Neural cell (in vitro differentiated cells): ENCODE measurements at regions not wholly inside any gene's neighbourhood (a gene's known extent, or its start where the extent isn't known, plus 50 kb on each side); places are given as distances from the start of the nearest gene placed in this dataset.
"Not testable (repeated sequence)": the region's sequence is repeated elsewhere in the genome, so short reads cannot be mapped to it uniquely, and the experiment has no call there.

Experiments used
- H2AFZ ChIP-seq: fragments of 200-600, 300-800 bp; sonication (generic), shearing (Covaris generic); 2 replicates; pipeline ENCODE4 v1.6.0; 2014; ENCODE audit warnings: low read depth, mild to moderate bottlenecking, antibody characterized with exemption, low read length, moderate library complexity
- H3F3A ChIP-seq: fragments of 200-600 bp; shearing (Covaris generic); 2 replicates; pipeline ENCODE4 v1.6.1; 2016; ENCODE audit warnings: mild to moderate bottlenecking, moderate library complexity, mixed read lengths, antibody characterized with exemption, low read length; ENCODE audit not compliant: insufficient read depth, poor library complexity, severe bottlenecking
- H3K27ac ChIP-seq: fragments of 200-600, 300-800 bp; sonication (generic), shearing (Covaris generic); 2 replicates; pipeline ENCODE4 v1.5.1; 2014; ENCODE audit warnings: mild to moderate bottlenecking, low read length, moderate library complexity
- H3K27me3 ChIP-seq: fragments of 300-800, 200-600 bp; sonication (generic), shearing (Covaris generic); 2 replicates; pipeline ENCODE4 v1.6.0; 2014; ENCODE audit warnings: mild to moderate bottlenecking, low read depth, low read length, moderate library complexity; ENCODE audit not compliant: insufficient read depth
- H3K36me3 ChIP-seq: fragments of 300-800, 200-600 bp; sonication (generic), shearing (Covaris generic); 2 replicates; pipeline ENCODE4 v1.5.1; 2014; ENCODE audit warnings: mild to moderate bottlenecking, antibody characterized with exemption, low read length, moderate library complexity; ENCODE audit not compliant: insufficient read depth
- H3K4me2 ChIP-seq: fragments of 300-800, 200-600 bp; sonication (generic), shearing (Covaris generic); 2 replicates; pipeline ENCODE4 v1.6.0; 2014; ENCODE audit warnings: mild to moderate bottlenecking, low read length
- H3K4me3 ChIP-seq: fragments of 300-800, 200-600 bp; sonication (generic), shearing (Covaris generic); 2 replicates; pipeline ENCODE4 v1.5.1; 2014; ENCODE audit warnings: mild to moderate bottlenecking, low read length, moderate library complexity
- H3K79me2 ChIP-seq: fragments of 200-600 bp; shearing (Covaris generic); replicated peaks from 2 replicates; pipeline ENCODE4 v1.6.0; 2014; ENCODE audit warnings: mild to moderate bottlenecking, low read length, moderate library complexity; ENCODE audit not compliant: insufficient read depth
- H3K9ac ChIP-seq: fragments of 300-800, 200-600 bp; sonication (generic), shearing (Covaris generic); 2 replicates; pipeline ENCODE4 v1.6.1; 2016; ENCODE audit warnings: mild to moderate bottlenecking, low read length, mixed read lengths
- H3K9me2 ChIP-seq: fragments of 200-600 bp; shearing (Covaris generic); 2 replicates; pipeline ENCODE4 v1.6.1; 2016; ENCODE audit warnings: mild to moderate bottlenecking, low read length, mixed read lengths; ENCODE audit not compliant: insufficient read depth
- H3K9me3 ChIP-seq: fragments of 200-600, 300-800 bp; sonication (generic), shearing (Covaris generic); 2 replicates; pipeline ENCODE4 v1.6.1; 2016; ENCODE audit warnings: mild to moderate bottlenecking, mixed run types, low read length, moderate library complexity, mixed read lengths
- H4K20me1 ChIP-seq: fragments of 200-600 bp; shearing (Covaris generic); 2 replicates; pipeline ENCODE4 v1.6.1; 2016; ENCODE audit warnings: mild to moderate bottlenecking, mixed run types; ENCODE audit not compliant: insufficient read depth
- EP300 ChIP-seq: fragments of 450-650 bp; conservative IDR thresholded peaks from 2 replicates; pipeline ENCODE4 v1.6.1; 2014; ENCODE audit warnings: antibody characterized with exemption, mild to moderate bottlenecking, moderate library complexity; ENCODE audit not compliant: poor library complexity, severe bottlenecking
- EZH2 ChIP-seq: fragments of 200-600, 300-800 bp; shearing (Covaris generic), sonication (generic); IDR thresholded peaks from 2 replicates; pipeline ENCODE4 v1.6.1; 2014; ENCODE audit warnings: antibody characterized with exemption, low read length, borderline replicate concordance, mild to moderate bottlenecking; ENCODE audit not compliant: insufficient read depth, poor library complexity, severe bottlenecking
- MXI1 ChIP-seq: fragments of 450-650 bp; conservative IDR thresholded peaks from 2 replicates; pipeline ENCODE4 v1.6.1; 2014; ENCODE audit warnings: antibody characterized with exemption, mild to moderate bottlenecking; ENCODE audit not compliant: poor library complexity, severe bottlenecking
- POLR2AphosphoS5 ChIP-seq: IDR thresholded peaks from 2 replicates; pipeline ENCODE4 v1.6.1; 2012
- RAD21 ChIP-seq: fragments of 450-650 bp; conservative IDR thresholded peaks from 2 replicates; pipeline ENCODE4 v1.6.1; 2014; ENCODE audit warnings: antibody characterized with exemption, mild to moderate bottlenecking, moderate library complexity
- SMC3 ChIP-seq: fragments of 450-650 bp; conservative IDR thresholded peaks from 2 replicates; pipeline ENCODE4 v1.6.1; 2014; ENCODE audit warnings: antibody characterized with exemption, mild to moderate bottlenecking, moderate library complexity; ENCODE audit not compliant: poor library complexity
- TAF1 ChIP-seq: IDR thresholded peaks from 2 replicates; pipeline ENCODE4 v1.6.1; 2012; ENCODE audit warnings: low read depth
- TF ChIP-seq, protein P1 (sequence below): IDR thresholded peaks from 2 replicates; pipeline ENCODE4 v1.6.1; 2012; ENCODE audit warnings: borderline replicate concordance
- TF ChIP-seq, protein P2 (sequence below): fragments of 450-650 bp; IDR thresholded peaks from 2 replicates; pipeline ENCODE4 v1.5.1; 2014; ENCODE audit warnings: antibody characterized with exemption, mild to moderate bottlenecking, moderate library complexity; ENCODE audit not compliant: poor library complexity, severe bottlenecking

- TF ChIP-seq SMC3 (no peak), POLR2AphosphoS5 (no peak)
Observed at GRCh38 chr6:72561629-72562028, 60.2 kb upstream of the KCNQ5 start (continued).

DNA sequence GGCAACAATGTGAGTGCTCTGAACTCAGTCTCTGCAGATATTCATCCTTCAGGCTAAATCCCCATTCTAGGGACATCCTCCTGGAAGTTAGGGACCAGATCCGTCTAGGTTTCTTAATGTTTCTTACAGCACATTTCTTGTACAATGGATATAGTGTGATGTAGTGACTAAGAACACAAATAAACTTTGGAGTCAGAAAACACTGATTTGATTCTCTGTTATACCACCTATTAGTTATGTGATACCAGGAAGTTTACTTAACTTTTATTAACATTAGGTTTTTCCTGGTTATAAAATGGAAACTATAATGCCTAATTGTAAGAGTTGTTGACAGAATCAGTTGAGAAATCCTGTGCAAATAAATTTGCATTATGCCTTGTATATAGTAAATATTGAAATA is 57.6 kb upstream of the KCNQ5 start:
- H3F3A ChIP-seq, result no peaks in the 10 kb centered on the region
- H3K36me3 ChIP-seq, result no peaks in the 10 kb centered on the region
- H3K9ac ChIP-seq, result no peak overlapping the region
- no peaks in the 10 kb centered on the region for H3K9me2 ChIP-seq
- H4K20me1 ChIP-seq, result no peaks in the 10 kb centered on the region
- no peak for TF ChIP-seq EP300
- TF ChIP-seq EZH2, result no peak
- TF ChIP-seq RAD21, result no peak
- no peak for TF ChIP-seq POLR2AphosphoS5
- no peak for TF ChIP-seq SMC3
- no peak for TF ChIP-seq TAF1
- TF ChIP-seq MXI1, result no peak
- TF ChIP-seq, protein P1, sequence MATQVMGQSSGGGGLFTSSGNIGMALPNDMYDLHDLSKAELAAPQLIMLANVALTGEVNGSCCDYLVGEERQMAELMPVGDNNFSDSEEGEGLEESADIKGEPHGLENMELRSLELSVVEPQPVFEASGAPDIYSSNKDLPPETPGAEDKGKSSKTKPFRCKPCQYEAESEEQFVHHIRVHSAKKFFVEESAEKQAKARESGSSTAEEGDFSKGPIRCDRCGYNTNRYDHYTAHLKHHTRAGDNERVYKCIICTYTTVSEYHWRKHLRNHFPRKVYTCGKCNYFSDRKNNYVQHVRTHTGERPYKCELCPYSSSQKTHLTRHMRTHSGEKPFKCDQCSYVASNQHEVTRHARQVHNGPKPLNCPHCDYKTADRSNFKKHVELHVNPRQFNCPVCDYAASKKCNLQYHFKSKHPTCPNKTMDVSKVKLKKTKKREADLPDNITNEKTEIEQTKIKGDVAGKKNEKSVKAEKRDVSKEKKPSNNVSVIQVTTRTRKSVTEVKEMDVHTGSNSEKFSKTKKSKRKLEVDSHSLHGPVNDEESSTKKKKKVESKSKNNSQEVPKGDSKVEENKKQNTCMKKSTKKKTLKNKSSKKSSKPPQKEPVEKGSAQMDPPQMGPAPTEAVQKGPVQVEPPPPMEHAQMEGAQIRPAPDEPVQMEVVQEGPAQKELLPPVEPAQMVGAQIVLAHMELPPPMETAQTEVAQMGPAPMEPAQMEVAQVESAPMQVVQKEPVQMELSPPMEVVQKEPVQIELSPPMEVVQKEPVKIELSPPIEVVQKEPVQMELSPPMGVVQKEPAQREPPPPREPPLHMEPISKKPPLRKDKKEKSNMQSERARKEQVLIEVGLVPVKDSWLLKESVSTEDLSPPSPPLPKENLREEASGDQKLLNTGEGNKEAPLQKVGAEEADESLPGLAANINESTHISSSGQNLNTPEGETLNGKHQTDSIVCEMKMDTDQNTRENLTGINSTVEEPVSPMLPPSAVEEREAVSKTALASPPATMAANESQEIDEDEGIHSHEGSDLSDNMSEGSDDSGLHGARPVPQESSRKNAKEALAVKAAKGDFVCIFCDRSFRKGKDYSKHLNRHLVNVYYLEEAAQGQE, result no peak
- TF ChIP-seq, protein P2, sequence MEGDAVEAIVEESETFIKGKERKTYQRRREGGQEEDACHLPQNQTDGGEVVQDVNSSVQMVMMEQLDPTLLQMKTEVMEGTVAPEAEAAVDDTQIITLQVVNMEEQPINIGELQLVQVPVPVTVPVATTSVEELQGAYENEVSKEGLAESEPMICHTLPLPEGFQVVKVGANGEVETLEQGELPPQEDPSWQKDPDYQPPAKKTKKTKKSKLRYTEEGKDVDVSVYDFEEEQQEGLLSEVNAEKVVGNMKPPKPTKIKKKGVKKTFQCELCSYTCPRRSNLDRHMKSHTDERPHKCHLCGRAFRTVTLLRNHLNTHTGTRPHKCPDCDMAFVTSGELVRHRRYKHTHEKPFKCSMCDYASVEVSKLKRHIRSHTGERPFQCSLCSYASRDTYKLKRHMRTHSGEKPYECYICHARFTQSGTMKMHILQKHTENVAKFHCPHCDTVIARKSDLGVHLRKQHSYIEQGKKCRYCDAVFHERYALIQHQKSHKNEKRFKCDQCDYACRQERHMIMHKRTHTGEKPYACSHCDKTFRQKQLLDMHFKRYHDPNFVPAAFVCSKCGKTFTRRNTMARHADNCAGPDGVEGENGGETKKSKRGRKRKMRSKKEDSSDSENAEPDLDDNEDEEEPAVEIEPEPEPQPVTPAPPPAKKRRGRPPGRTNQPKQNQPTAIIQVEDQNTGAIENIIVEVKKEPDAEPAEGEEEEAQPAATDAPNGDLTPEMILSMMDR, result no peak
- no peak overlapping the region for H3K27ac ChIP-seq
- no peaks in the 10 kb centered on the region for H3K79me2 ChIP-seq
- no peak overlapping the region for H2AFZ ChIP-seq
- no peaks in the 10 kb centered on the region for H3K9me3 ChIP-seq
- no peak overlapping the region for H3K4me3 ChIP-seq
- no peak overlapping the region for H3K4me2 ChIP-seq
- no peaks in the 10 kb centered on the region for H3K27me3 ChIP-seq

DNA sequence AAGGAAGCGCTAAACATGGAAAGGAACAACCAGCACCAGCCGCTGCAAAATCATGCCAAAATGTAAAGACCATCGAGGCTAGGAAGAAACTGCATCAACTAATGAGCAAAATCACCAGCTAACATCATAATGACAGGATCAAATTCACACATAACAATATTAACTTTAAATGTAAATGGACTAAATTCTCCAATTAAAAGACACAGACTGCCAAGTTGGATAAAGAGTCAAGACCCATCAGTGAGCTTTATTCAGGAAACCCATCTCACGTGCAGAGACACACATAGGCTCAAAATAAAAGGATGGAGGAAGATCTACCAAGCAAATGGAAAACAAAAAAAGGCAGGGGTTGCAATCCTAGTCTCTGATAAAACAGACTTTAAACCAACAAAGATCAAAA is 49.9 kb upstream of the KCNQ5 start:
- H3K36me3 ChIP-seq, H3K4me3 ChIP-seq, H3K79me2 ChIP-seq, H3K9me3 ChIP-seq, H3K4me2 ChIP-seq, H3K9ac ChIP-seq, H3K27ac ChIP-seq, H3F3A ChIP-seq, H3K9me2 ChIP-seq, H2AFZ ChIP-seq, H3K27me3 ChIP-seq, H4K20me1 ChIP-seq: not testable (repeated sequence)
